ENCODE measurements at regions not wholly inside any gene's neighbourhood (a gene's known extent, or its start where the extent isn't known, plus 50 kb on each side); places are given as distances from the start of the nearest gene placed in this dataset.

GRCh38 chr15:25579127-25579526 is 140.3 kb upstream of the UBE3A start:
- TF ChIP-seq POLR2A (IDR thresholded peaks at IDR 0.05) (no peak), CTCF (IDR thresholded peaks at IDR 0.05) (no peak)
